Trophoblast cell (in vitro differentiated cells and primary cell): ENCODE measurements at regions not wholly inside any gene's neighbourhood (a gene's known extent, or its start where the extent isn't known, plus 50 kb on each side); places are given as distances from the start of the nearest gene placed in this dataset.

Experiments used
- DNase-seq, 2 donors: peaks; one replicate each; pipeline ENCODE4 v3.0.0-alpha.2; 2016
- H2AFZ ChIP-seq: 2 replicates; pipeline ENCODE4 v1.6.1; 2013; ENCODE audit warnings: low read length, moderate library complexity, mild to moderate bottlenecking; ENCODE audit not compliant: insufficient read depth, poor library complexity
- H2AK5ac ChIP-seq: 2 replicates; pipeline ENCODE4 v1.6.1; 2013; ENCODE audit warnings: mild to moderate bottlenecking, low read length
- H2BK120ac ChIP-seq: 2 replicates; pipeline ENCODE4 v1.6.1; 2013; ENCODE audit warnings: low read length, mild to moderate bottlenecking, moderate library complexity; ENCODE audit not compliant: insufficient read depth, poor library complexity
- H2BK12ac ChIP-seq: 2 replicates; pipeline ENCODE4 v1.6.1; 2013; ENCODE audit warnings: mild to moderate bottlenecking, low read length, moderate library complexity
- H2BK5ac ChIP-seq: 2 replicates; pipeline ENCODE4 v1.6.1; 2013; ENCODE audit warnings: low read length, low read depth, moderate library complexity, mild to moderate bottlenecking; ENCODE audit not compliant: poor library complexity
- H3K14ac ChIP-seq: 2 replicates; pipeline ENCODE4 v1.6.1; 2013; ENCODE audit warnings: mild to moderate bottlenecking, low read length
- H3K18ac ChIP-seq: 2 replicates; pipeline ENCODE4 v1.6.1; 2013; ENCODE audit warnings: mild to moderate bottlenecking, low read length
- H3K23ac ChIP-seq: 2 replicates; pipeline ENCODE4 v1.6.1; 2013; ENCODE audit warnings: low read length
- H3K27ac ChIP-seq: 2 replicates; pipeline ENCODE4 v1.5.1; 2013; ENCODE audit warnings: low read depth, mild to moderate bottlenecking, inconsistent platforms, low read length, moderate library complexity
- H3K27me3 ChIP-seq: 2 replicates; pipeline ENCODE4 v1.6.1; 2013; ENCODE audit warnings: inconsistent platforms, mild to moderate bottlenecking, low read length, moderate library complexity; ENCODE audit not compliant: insufficient read depth
- H3K36me3 ChIP-seq, 2 experiments: 1 replicate in 1 of 2; 2 replicates in 1 of 2; pipeline ENCODE4 v1.6.1; 2013; ENCODE audit warnings: low read length in 2 of 2, mild to moderate bottlenecking in 2 of 2, moderate library complexity in 1 of 2; ENCODE audit not compliant: insufficient read depth in 2 of 2, control insufficient read depth in 1 of 2
- H3K4ac ChIP-seq: 2 replicates; pipeline ENCODE4 v1.6.1; 2013; ENCODE audit warnings: low read depth, mild to moderate bottlenecking, low read length, moderate library complexity
- H3K4me1 ChIP-seq, 2 experiments: 1 replicate in 1 of 2; 2 replicates in 1 of 2; pipeline ENCODE4 v1.6.1; 2013; ENCODE audit warnings: low read length in 2 of 2, mild to moderate bottlenecking in 2 of 2, moderate library complexity in 1 of 2; ENCODE audit not compliant: insufficient read depth in 2 of 2, control insufficient read depth in 1 of 2
- H3K4me2 ChIP-seq: 2 replicates; pipeline ENCODE4 v1.6.1; 2013; ENCODE audit warnings: inconsistent platforms, mild to moderate bottlenecking, low read length, moderate library complexity
- H3K4me3 ChIP-seq: 2 replicates; pipeline ENCODE4 v1.5.1; 2013; ENCODE audit warnings: mild to moderate bottlenecking, low read depth, low read length, inconsistent platforms
- H3K79me1 ChIP-seq: one replicate; pipeline ENCODE4 v1.6.1; 2013; ENCODE audit warnings: low read length
- H3K79me2 ChIP-seq: 2 replicates; pipeline ENCODE4 v1.6.1; 2013; ENCODE audit warnings: low read length, mild to moderate bottlenecking; ENCODE audit not compliant: control insufficient read depth, insufficient read depth, poor library complexity
- H3K9ac ChIP-seq: 2 replicates; pipeline ENCODE4 v1.6.1; 2013; ENCODE audit warnings: mild to moderate bottlenecking, low read length
- H3K9me3 ChIP-seq: 2 replicates; pipeline ENCODE4 v1.6.1; 2013; ENCODE audit warnings: low read depth, mild to moderate bottlenecking, control low read depth, inconsistent platforms, low read length; ENCODE audit not compliant: insufficient read depth
- H4K12ac ChIP-seq: 2 replicates; pipeline ENCODE4 v1.6.1; 2013; ENCODE audit warnings: low read depth, mild to moderate bottlenecking, low read length, moderate library complexity
- H4K8ac ChIP-seq: 2 replicates; pipeline ENCODE4 v1.6.1; 2013; ENCODE audit warnings: low read depth, mild to moderate bottlenecking, low read length, moderate library complexity
- H4K91ac ChIP-seq: one replicate; pipeline ENCODE4 v1.6.1; 2013; ENCODE audit warnings: low read depth, mild to moderate bottlenecking, low read length, moderate library complexity
- WGBS: extraction: QIAGEN DNeasy Blood & Tissue Kit; methylation state at CpG from one replicate; pipeline ENCODE4 v1.1.7; 2013; ENCODE audit warnings: missing lambda C conversion rate; ENCODE audit not compliant: insufficient read length, insufficient coverage; ENCODE audit errors: extremely low coverage; 5-methylcytosine and 5-hydroxymethylcytosine counted together

DNA sequence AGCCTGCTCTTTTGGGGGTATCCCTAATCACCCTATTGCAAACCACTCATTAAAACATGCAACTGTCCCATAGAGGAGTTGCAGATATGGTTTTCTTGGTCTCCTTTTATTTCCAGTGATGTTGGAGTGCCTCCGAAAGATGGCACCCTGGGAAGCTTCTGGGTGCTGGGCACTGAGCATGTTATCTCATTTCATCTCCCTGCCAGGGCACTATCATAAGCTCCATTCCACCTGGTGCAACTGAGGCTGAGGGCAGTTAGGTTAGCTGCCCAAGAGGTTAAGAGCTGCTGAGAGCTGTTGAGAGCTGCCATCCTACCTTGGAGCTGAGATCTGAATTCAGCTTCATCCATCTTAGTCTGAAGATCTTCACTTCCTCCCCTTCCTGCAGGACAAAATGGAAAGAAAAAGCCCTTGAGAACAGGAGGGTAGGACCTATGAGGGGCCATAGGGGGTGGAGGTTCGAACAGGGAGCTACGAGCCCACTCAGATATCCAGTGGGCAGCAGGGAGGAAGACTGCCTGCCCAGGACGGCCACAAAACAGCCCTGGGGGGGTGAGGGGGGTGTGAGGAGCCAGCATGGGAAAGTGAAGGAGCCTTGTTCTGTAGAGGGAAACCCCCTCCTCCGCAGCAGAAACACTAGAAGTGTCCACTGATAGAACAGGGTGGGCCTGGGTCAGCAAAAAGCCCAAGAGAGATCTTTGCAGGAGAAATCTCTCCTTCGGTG is 202.5 kb downstream of the ZFP36L2 start:
- Histone ChIP-seq H3K9ac (no peak overlapping the region), H3K4ac (peak overlapping the region; percentile 17), H3K27ac (no peak overlapping the region), H3K4me3 (no peak overlapping the region), H3K18ac (no peak overlapping the region), H3K23ac (no peak overlapping the region), H3K36me3 (no peaks in the 10 kb centered on the region), H2AK5ac (peak overlapping the region; percentile 75), H3K4me1 (peaks cover 2 to 6% of the 10 kb centered on the region in 2 experiments), H3K79me2 (no peaks in the 10 kb centered on the region), H3K14ac (peak overlapping the region; percentile 22), H2BK12ac (peak overlapping the region; percentile 83), H4K91ac (peak overlapping the region; percentile 39), H4K12ac (no peak overlapping the region), H2BK120ac (peak overlapping the region; percentile 25), H2BK5ac (no peak overlapping the region), H2AFZ (no peak overlapping the region), H4K8ac (peak overlapping the region; percentile 12), H3K9me3 (peaks cover 9% of the 10 kb centered on the region), H3K79me1 (peaks cover 22% of the 10 kb centered on the region), H3K27me3 (no peaks in the 10 kb centered on the region), H3K4me2 (no peak overlapping the region)
- no peak for DNase-seq
- no CpG with 5 or more reads among the region's 6 CpGs for WGBS

DNA sequence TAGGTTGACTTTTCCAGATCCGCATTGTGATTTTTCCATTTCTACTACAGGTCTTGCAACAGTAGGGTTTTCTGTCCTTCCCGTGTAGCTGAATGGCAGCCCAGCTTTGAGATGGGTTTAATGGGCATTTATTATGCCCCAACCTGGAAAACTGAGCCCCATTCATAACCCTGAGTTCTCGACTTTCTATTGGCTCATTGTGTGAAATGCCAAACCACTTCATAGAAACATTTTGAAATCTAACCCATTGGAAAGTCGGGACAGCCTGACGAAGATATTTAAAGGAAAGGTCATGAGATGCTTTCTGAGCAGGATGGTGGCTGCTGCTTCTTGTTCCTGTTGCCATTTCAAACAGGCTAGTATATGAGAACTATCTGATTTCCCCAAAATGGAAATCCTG is 203.5 kb downstream of the ZFP36L2 start:
- Histone ChIP-seq H3K23ac (no peak overlapping the region), H3K27ac (no peak overlapping the region), H2BK5ac (no peak overlapping the region), H3K79me1 (peaks cover 25% of the 10 kb centered on the region), H3K9ac (no peak overlapping the region), H3K4me2 (no peak overlapping the region), H3K9me3 (peaks cover 9% of the 10 kb centered on the region), H2BK12ac (no peak overlapping the region), H3K14ac (no peak overlapping the region), H3K27me3 (no peaks in the 10 kb centered on the region), H4K91ac (no peak overlapping the region), H4K12ac (no peak overlapping the region), H3K36me3 (no peaks in the 10 kb centered on the region), H3K4ac (no peak overlapping the region), H2AK5ac (no peak overlapping the region), H3K4me1 (peaks cover 7 to 16% of the 10 kb centered on the region in 2 experiments), H3K4me3 (no peak overlapping the region), H4K8ac (no peak overlapping the region), H3K18ac (no peak overlapping the region), H2BK120ac (no peak overlapping the region), H2AFZ (no peak overlapping the region), H3K79me2 (no peaks in the 10 kb centered on the region)
- DNase-seq: no peak
- WGBS: no CpG with 5 or more reads among the region's 5 CpGs

DNA sequence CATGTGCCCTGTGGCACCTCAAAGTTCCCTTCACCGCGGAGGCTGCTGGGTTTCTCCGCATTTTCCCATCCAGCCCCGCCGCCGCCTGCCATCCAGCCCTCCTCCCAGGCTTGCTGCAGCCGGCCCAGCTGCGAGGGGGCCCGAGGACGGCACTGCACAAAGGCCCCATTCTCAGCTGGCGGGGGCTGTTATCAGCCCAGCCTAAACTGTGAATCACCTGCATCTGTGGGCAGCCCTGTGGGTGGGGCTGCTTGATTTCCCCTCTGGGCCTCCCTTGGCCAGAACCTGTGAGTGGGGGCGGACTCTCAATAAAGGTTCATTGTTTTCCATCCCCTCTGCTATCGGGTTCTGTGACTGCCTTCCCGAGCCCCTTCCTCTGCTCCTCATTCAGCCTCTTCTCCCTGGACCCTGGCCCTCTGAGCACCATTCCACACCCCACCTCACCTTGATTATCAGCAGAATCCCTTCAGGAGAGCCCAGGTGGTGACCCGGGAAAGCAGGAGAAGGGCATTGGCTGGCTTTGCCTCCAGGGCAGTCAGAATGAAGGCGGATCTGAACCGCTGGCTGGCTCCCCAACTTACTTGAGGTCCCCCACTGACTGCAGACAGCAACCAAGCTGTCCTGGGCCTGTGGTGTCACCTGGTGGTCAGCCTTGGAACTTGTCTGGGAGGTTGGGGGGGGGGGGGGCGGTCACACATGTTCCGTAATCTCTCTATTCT is 204.5 kb downstream of the ZFP36L2 start:
- H3K4ac ChIP-seq: no peak overlapping the region
- H3K27ac ChIP-seq: no peak overlapping the region
- no peak overlapping the region for H3K4me2 ChIP-seq
- no peak overlapping the region for H4K8ac ChIP-seq
- H2AFZ ChIP-seq: no peak overlapping the region
- H3K23ac ChIP-seq: no peak overlapping the region
- H3K79me1 ChIP-seq: peaks cover 22% of the 10 kb centered on the region
- no peak for DNase-seq
- H2BK5ac ChIP-seq: peak overlapping the region; percentile 16
- no peaks in the 10 kb centered on the region for H3K27me3 ChIP-seq
- no peak overlapping the region for H2BK120ac ChIP-seq
- no peak overlapping the region for H3K18ac ChIP-seq
- peaks cover 8 to 14% of the 10 kb centered on the region in 2 experiments for H3K4me1 ChIP-seq
- H2AK5ac ChIP-seq: no peak overlapping the region
- H4K91ac ChIP-seq: no peak overlapping the region
- no peak overlapping the region for H3K4me3 ChIP-seq
- no peak overlapping the region for H2BK12ac ChIP-seq
- no peak overlapping the region for H3K9ac ChIP-seq
- H3K79me2 ChIP-seq: no peaks in the 10 kb centered on the region
- H4K12ac ChIP-seq: no peak overlapping the region
- H3K36me3 ChIP-seq: no peaks in the 10 kb centered on the region
- WGBS: no CpG with 5 or more reads among the region's 19 CpGs
- no peak overlapping the region for H3K14ac ChIP-seq
- H3K9me3 ChIP-seq: peaks cover 9% of the 10 kb centered on the region

DNA sequence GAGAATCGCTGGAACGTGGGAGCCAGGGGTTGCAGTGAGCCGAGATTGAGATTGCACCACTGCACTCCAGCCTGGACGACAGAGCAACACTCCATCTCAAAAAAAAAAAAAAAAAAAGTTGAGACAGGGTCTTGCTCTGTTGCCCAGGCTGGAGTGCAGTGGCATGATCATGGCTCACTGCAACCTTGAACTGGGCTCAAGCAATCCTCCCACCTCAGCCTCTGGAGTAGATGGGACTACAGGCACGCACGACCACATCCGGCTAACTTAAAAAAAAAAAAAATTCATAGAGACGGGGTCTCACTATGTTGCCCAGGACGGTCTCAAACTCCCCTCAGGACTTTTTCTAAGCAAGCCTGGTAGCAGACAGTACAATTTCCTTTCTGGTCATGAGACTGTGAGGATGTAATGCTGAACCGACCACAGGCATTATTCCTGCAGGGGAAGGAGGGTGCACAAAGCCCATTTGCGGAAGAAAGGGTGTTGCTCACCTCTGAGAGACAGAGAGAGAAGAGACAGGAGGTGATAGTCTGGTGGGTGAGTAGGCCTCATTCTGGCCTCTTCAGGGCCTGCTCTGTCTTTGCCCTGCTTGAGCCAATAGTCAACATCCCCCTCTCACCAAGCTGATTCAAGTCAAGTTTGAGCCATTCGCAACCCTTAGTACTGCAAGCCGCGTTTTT is 205.3 kb downstream of the ZFP36L2 start:
- Histone ChIP-seq H3K36me3 (no peaks in the 10 kb centered on the region), H4K91ac (no peak overlapping the region), H2AFZ (no peak overlapping the region), H4K12ac (no peak overlapping the region), H3K9ac (no peak overlapping the region), H2BK12ac (no peak overlapping the region), H3K14ac (no peak overlapping the region), H2AK5ac (no peak overlapping the region), H3K18ac (no peak overlapping the region), H3K23ac (no peak overlapping the region), H3K4me1 (peaks cover 8 to 13% of the 10 kb centered on the region in 2 experiments), H3K4me2 (no peak overlapping the region), H3K79me1 (peaks cover 14% of the 10 kb centered on the region), H3K27ac (no peak overlapping the region), H2BK120ac (no peak overlapping the region), H3K4me3 (no peak overlapping the region), H3K79me2 (no peaks in the 10 kb centered on the region), H2BK5ac (no peak overlapping the region), H3K9me3 (peaks cover 9% of the 10 kb centered on the region), H4K8ac (no peak overlapping the region), H3K4ac (no peak overlapping the region), H3K27me3 (no peaks in the 10 kb centered on the region)
- DNase-seq: no peak
- WGBS: no CpG with 5 or more reads among the region's 14 CpGs
